ENCODE measurements at regions not wholly inside any gene's neighbourhood (a gene's known extent, or its start where the extent isn't known, plus 50 kb on each side); places are given as distances from the start of the nearest gene placed in this dataset.
"Not testable (repeated sequence)": the region's sequence is repeated elsewhere in the genome, so short reads cannot be mapped to it uniquely, and the experiment has no call there.

DNA sequence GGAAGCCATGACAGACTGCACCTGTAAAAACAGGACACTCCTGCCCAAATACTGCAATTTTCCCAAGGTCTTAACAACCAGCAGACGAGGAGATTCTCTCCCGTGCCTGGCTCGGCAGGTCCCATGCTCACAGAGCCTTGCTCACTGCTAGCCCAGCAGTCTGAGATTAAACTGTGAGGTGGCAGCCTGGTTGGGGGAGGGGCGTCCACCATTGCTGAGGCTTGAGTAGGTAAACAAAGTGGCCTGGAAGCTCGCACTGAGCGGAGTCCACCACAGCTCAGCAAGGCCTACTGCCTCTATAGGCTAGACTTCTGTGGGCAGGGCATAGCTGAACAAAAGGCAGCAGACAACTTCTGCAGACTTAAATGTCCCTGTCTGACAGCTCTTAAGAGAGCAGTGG, 80.3 kb downstream of the ANXA5 start:
- not testable (repeated sequence) for DNase-seq

DNA sequence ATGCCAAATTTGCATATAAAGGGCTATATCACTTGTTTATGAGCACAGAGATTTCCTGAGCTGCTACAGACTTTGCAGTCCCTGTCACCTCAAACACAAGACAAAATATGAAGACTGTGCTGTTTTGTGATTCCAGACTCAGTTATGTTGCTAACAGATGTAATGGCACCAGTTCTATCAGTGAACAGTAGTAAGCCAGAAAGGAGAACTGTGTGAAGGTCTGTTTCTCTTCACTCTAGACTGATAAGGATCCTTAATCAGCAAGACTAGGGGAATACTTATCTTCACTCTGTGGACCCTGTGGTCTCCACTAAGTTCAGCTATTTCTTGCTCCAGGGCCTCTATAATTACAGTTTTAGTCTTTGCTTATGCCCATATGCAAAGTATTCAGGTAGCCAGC, 82.7 kb downstream of the ANXA5 start:
- DNase-seq = no peak

DNA sequence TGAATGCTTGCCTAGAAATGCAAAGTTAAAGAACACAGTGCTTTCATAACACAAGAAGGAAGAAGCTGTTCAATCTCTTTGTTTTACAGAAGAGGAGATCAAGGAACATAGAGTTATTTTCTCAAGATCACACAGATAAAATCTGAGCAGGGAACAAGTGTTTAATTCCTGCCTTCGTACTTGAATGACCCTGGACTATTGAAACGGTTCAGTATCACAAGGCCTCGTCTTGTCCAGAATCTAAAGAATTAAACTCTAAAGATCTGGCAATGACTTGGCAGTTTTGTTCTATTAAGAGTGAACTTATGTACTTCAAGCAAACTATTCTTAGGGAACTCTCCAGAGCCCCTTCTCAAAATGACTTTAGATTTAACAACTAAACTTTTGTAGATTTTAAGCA, 97.7 kb downstream of the ANXA5 start:
- DNase-seq = no peak

GRCh38 chr4:121597346-121597934, 99.3 kb downstream of the ANXA5 start:
- DNase-seq = peak; percentile 69

- peak; percentile 78 for DNase-seq
Observed at GRCh38 chr4:121594796-121595526, 101.8 kb downstream of the ANXA5 start.

DNA sequence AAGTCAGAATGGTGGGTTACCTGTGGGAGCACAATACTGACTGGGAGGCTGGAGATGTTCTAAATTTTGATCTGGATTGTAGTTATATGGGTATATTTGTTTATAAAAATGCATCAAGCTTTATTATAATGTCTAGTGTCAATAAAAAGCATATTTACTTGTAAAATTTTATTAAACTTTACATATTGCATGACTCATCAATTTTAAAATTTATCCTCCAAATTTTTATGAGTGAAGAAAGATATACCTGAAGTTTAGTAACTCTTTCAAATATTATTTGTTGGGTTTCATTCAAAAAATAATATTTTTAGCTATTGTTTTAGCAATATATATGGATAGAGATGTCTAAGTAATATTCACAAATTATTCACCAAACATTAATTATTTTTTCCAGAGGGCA, 103.0 kb downstream of the ANXA5 start:
- DNase-seq = no peak

DNA sequence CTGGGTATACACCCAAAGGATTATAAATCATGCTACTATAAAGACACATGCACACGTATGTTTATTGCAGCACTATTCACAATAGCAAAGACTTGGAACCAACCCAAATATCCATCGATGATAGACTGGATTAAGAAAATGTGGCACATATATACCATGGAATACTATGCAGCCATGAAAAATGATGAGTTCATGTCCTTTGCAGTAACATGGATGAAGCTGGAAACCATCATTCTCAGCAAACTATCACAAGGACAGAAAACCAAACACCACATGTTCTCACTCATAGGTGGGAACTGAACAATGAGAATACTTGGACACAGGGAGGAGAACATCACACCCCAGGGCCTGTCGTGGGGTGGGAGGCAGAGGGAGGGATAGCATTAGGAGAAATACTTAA, 104.5 kb downstream of the ANXA5 start:
- DNase-seq = not testable (repeated sequence)

DNA sequence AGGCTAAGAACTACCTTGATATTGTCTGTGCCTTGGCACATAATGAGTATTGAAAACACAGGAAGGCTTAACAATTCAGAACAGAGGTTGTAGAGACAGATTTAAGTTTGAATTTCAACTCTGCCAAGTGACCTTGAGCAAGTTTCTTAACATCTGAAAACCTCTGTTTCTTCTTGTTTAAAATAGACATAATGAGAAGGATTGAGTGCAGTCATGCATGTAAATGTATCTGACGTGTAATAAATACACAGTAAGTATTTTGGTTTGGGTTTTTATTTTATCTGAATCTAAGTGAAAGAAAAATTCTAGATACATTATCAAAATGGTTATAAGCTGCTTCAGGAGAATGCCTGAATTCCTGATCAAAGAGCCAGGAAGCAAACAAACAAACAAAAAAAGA, 111.9 kb downstream of the ANXA5 start:
- no peak for DNase-seq

GRCh38 chr4:121583396-121583795, 113.4 kb downstream of the ANXA5 start:
- no peak for DNase-seq

DNA sequence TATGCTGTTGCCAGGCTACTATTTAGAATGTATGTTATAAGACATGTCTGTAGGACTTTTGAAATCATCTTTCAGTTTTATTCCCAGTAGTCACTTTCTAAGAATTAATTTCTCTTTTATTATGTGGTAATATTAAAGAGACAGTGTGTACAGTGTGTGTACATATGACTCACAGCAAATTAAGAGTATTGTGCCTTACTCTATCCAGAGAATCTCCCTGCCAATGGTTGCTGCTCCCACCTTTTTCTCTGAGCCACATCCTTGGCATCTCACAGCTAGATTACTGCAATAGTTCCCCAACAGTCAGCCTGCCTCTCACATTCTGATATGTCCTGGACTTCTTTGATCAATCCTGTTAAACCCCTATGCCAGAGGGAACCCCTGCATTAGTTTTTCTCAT, 114.5 kb downstream of the ANXA5 start:
- no peak for DNase-seq

GRCh38 chr4:121575392-121575791, 121.4 kb downstream of the ANXA5 start:
- not testable (repeated sequence) for DNase-seq

- no peak for DNase-seq
Observed at GRCh38 chr4:121574618-121575017, 122.2 kb downstream of the ANXA5 start.

- DNase-seq = no peak
Observed at GRCh38 chr4:121567748-121568147, 129.0 kb downstream of the ANXA5 start.

- DNase-seq = peak; percentile 27
Observed at GRCh38 chr4:121564840-121565375, 131.9 kb downstream of the ANXA5 start.

DNA sequence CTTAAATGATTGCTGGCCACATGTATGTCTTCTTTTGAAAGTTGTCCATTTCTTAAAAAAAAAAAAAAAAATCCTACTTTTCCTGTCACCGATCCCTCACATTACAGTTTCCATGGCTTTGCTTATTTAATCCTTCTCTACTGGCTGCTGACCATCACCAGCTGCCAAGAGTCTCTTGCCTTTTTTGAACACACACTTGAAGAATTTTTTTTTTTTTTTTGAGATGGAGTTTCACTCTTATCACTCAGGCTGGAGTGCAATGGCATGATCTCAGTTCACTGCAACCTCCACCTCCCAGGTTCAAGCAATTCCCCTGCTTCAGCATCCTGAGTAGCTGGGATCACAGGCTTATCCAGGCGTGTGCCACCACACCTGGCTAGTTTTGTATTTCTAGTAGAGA, 134.0 kb downstream of the ANXA5 start:
- DNase-seq = no peak

- peak; percentile 28 for DNase-seq
Observed at GRCh38 chr4:121555315-121556107, 141.3 kb downstream of the ANXA5 start.

DNA sequence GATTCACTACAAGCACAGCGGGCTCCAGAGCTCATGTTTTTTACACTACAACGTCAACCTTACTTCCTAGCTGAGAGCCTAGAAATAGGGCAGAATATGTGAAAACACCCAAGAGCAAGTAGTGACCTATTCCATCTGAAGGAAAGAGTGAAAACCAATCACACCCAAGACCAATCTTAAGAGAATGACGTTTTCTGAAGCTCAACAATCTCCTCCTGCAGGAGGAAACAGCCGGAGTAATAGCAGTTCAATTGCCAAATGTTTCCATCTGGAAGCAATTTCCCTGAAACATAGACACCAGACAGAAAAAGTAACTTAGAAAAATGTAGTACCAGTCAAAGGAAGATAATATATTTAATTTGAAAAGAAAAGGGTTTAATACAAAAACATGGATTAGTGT, 142.4 kb downstream of the ANXA5 start:
- peak; percentile 38 for DNase-seq

- DNase-seq = no peak
Observed at GRCh38 chr4:121551881-121552280, 144.9 kb downstream of the ANXA5 start.

GRCh38 chr4:121551271-121551670, 145.5 kb downstream of the ANXA5 start:
- peak; percentile 14 for DNase-seq

DNA sequence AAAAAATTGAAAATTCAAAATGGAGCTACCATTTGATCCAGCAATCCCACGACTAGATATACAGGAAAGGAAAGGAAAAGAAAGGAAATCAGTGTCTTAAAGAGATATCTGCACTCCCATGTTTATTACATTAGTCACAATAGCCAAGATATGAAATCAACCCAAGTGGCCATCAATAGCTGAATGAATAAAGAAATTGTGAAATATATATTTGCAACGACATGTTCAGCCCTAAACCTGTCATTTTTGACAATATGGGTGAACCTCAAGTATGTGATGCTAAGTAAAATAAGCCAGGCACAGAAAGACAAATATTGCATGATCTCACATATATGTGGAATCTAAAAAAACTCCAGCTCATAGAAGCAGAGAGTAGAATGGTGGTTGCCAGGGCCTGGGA, 155.1 kb downstream of the ANXA5 start:
- no peak for DNase-seq

DNA sequence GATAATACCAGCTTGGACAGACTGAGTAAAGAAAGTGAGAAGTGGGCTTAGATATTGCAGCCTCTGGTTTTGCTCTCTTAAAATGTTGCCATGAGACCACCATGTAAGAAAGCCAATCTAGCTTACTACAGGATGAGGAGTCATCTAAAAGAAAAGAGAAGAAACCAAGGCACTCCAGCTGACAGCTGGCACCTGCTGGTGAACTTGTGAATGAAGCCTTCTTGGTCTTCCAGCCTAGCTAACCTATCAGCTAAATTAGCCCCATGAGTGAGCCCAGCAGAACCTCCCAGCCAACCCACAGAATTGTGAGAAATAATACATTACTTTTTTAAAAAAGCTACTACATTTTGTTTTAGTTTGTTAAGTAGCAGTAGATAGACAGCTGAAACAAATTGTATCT, 154.5 kb upstream of the QRFPR start:
- no peak for DNase-seq

DNA sequence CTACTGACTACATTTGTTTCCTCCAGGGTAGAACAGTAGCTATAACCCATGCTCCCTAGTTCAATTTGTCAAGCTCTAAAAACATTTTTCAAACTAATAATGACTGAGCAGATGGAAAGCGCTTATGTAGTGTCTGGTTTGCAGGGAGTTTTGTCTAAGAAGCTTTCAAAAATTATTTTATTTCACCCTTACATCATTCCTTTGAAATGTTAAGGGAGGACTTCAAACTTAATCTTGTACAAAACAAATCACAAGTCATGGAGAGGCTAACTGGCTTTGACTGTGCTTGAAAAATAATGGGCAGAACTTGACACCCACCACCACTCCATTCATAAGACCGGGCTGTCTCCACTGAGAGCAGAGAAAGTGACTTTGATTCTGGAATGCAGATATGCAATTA, 153.4 kb upstream of the QRFPR start:
- DNase-seq = no peak

- DNase-seq = no peak
Observed at GRCh38 chr4:121526509-121526908, 145.7 kb upstream of the QRFPR start.
